CD14-positive monocyte (primary cell): ENCODE measurements at regions not wholly inside any gene's neighbourhood (a gene's known extent, or its start where the extent isn't known, plus 50 kb on each side); places are given as distances from the start of the nearest gene placed in this dataset.

Source experiments
- DNase-seq, 3 donors: peaks; one replicate each; pipeline ENCODE4 v3.0.0-alpha.2; 2011 to 2022
- H2AFZ ChIP-seq: 2 replicates; pipeline ENCODE4 v1.6.0; 2012; ENCODE audit warnings: mild to moderate bottlenecking, low read depth, low read length, inconsistent platforms; ENCODE audit not compliant: insufficient read depth, poor library complexity, severe bottlenecking
- H3K27ac ChIP-seq, 2 donors: 1 replicate in 1 of 2; 2 replicates in 1 of 2; pipeline ENCODE4 v1.5.1; 2012 to 2013; ENCODE audit warnings: low read length in 2 of 2, control low read depth in 1 of 2, inconsistent platforms in 1 of 2, low read depth in 1 of 2, mild to moderate bottlenecking in 1 of 2
- H3K27me3 ChIP-seq, 2 donors: one replicate each; pipeline versions ENCODE4 v1.6.0 to v1.6.1; 2011 to 2013; ENCODE audit warnings: low read length in 2 of 2; ENCODE audit not compliant: control insufficient read depth in 2 of 2, insufficient read depth in 2 of 2
- H3K36me3 ChIP-seq, 2 donors: replicated peaks in 1 of 2; 1 replicate in 1 of 2; 2 replicates in 1 of 2; pipeline versions ENCODE4 v1.5.1 to v1.6.1; 2012 to 2013; ENCODE audit warnings: low read length in 2 of 2, control low read depth in 1 of 2, inconsistent platforms in 1 of 2, mild to moderate bottlenecking in 1 of 2; ENCODE audit not compliant: insufficient read depth in 2 of 2, control insufficient read depth in 1 of 2
- H3K4me1 ChIP-seq, 2 donors: 1 replicate in 1 of 2; 2 replicates in 1 of 2; pipeline versions ENCODE4 v1.5.1 to v1.6.1; 2012 to 2013; ENCODE audit warnings: low read length in 2 of 2, control low read depth in 1 of 2, inconsistent platforms in 1 of 2, mild to moderate bottlenecking in 1 of 2, moderate library complexity in 1 of 2; ENCODE audit not compliant: insufficient read depth in 2 of 2, control insufficient read depth in 1 of 2
- H3K4me2 ChIP-seq: replicated peaks from 2 replicates; pipeline ENCODE3; 2012; ENCODE audit warnings: low read length, moderate library complexity, mild to moderate bottlenecking; ENCODE audit not compliant: poor library complexity, severe bottlenecking; ENCODE audit errors: extremely low read depth
- H3K4me3 ChIP-seq, 3 experiments: fragments of 200-600 bp in 1 of 3; sonication (generic) in 1 of 3; replicated peaks in 1 of 3; 1 replicate in 2 of 3; 2 replicates in 1 of 3; pipeline ENCODE4 v1.5.1; 2011 to 2013; ENCODE audit warnings: low read length in 3 of 3, mild to moderate bottlenecking in 3 of 3, control low read depth in 2 of 3, low read depth in 2 of 3, inconsistent platforms in 1 of 3, moderate library complexity in 1 of 3
- H3K79me2 ChIP-seq: 2 replicates; pipeline ENCODE4 v1.6.0; 2012; ENCODE audit warnings: mild to moderate bottlenecking, control low read depth, inconsistent platforms, low read length, moderate library complexity; ENCODE audit not compliant: insufficient read depth
- H3K9ac ChIP-seq: 2 replicates; pipeline ENCODE4 v1.6.0; 2017; ENCODE audit warnings: low read length, mild to moderate bottlenecking; ENCODE audit not compliant: insufficient read depth, poor library complexity, severe bottlenecking
- H3K9me3 ChIP-seq, 2 donors: replicated peaks in 1 of 2; 1 replicate in 1 of 2; 2 replicates in 1 of 2; pipeline versions ENCODE4 v1.5.1 to v1.6.1; 2012 to 2013; ENCODE audit warnings: low read length in 2 of 2, control low read depth in 1 of 2; ENCODE audit not compliant: control insufficient read depth in 1 of 2, insufficient read depth in 1 of 2
- H4K20me1 ChIP-seq: 2 replicates; pipeline ENCODE4 v1.6.0; 2012; ENCODE audit warnings: mild to moderate bottlenecking, low read length, control low read depth, moderate library complexity; ENCODE audit not compliant: insufficient read depth
- H3K27ac Mint-ChIP-seq, 7 donors: one replicate each; pipeline ENCODE4 v1.8.0; 2020; ENCODE audit warnings: mild to moderate bottlenecking in 7 of 7, mixed read lengths in 7 of 7, moderate library complexity in 6 of 7, inconsistent platforms in 2 of 7
- H3K27me3 Mint-ChIP-seq, 3 donors: one replicate each; pipeline ENCODE4 v1.8.0; 2021 to 2022; ENCODE audit warnings: low read depth in 3 of 3, mild to moderate bottlenecking in 3 of 3, mixed read lengths in 3 of 3, moderate library complexity in 3 of 3, inconsistent platforms in 1 of 3
- H3K36me3 Mint-ChIP-seq, 2 donors: one replicate each; pipeline ENCODE4 v1.8.0; 2020; ENCODE audit warnings: mixed read lengths in 2 of 2, inconsistent platforms in 1 of 2, mild to moderate bottlenecking in 1 of 2
- H3K4me1 Mint-ChIP-seq: one replicate; pipeline ENCODE4 v1.8.0; 2020; ENCODE audit warnings: mild to moderate bottlenecking, mixed read lengths
- H3K4me3 Mint-ChIP-seq, 2 donors: one replicate each; pipeline ENCODE4 v1.8.0; 2020; ENCODE audit warnings: mild to moderate bottlenecking in 2 of 2, mixed read lengths in 2 of 2, moderate library complexity in 1 of 2
- H3K9me3 Mint-ChIP-seq, 7 donors: one replicate each; pipeline ENCODE4 v1.8.0; 2020 to 2022; ENCODE audit warnings: mixed read lengths in 7 of 7, mild to moderate bottlenecking in 6 of 7, moderate library complexity in 6 of 7, inconsistent platforms in 2 of 7
- WGBS: methylation state at CpG from one replicate; pipeline ENCODE4 v1.1.5; 2013; ENCODE audit warnings: missing lambda C conversion rate; ENCODE audit not compliant: insufficient coverage; 5-methylcytosine and 5-hydroxymethylcytosine counted together
- intact Hi-C, 2 donors: fragments of 100-400 bp; cut with micrococcal nuclease; formaldehyde crosslinking; loops; one replicate each; pipeline versions ENCODE4 v1.15.0 to v1.15.1; 2023
- TF ChIP-seq, protein P1 (sequence below): fragments of 200-600 bp; IDR thresholded peaks from one replicate; pipeline ENCODE4 v1.8.0; 2022; ENCODE audit warnings: antibody characterized with exemption, mild to moderate bottlenecking

DNA sequence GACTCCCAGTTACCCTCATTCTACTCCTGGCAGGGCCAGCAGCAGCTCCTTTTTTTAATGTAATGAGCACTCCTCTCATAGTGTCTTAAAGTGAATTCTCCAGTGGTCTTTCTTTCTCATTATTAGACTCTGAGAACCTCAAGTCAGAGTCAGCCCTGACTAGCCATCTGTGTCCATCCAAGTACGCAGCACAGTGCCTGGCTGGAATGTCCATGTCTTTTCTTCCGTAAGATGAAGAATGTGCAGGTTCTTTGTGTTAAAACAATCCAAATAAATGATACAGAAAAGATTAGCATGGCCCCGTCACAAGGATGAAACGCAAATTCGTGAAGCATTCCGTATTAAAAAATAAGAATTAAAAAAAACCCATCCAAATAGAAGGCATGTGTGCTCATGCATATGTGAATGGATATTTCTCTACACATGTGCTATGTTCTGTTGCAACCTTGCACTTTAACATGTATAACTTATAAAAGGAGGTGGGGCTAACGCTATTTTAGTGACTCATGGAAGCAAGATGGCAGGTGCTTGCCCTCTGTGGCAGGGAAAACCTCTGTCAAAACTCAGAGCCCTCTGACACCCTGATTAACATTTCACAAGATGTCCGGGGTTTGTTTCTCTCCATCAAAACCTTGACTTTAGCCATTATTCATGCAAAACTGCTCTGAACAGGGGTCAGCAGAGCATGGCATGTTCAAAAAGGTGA lies 170.7 kb upstream of the TOPAZ1 start:
- Mint-ChIP-seq H3K4me3 (no peak overlapping the region), H3K9me3 (no peaks in the 10 kb centered on the region), H3K4me1 (no peaks in the 10 kb centered on the region), H3K27me3 (peaks cover 2 to 8% (median 3%) of the 10 kb centered on the region in 3 donors), H3K36me3 (no peaks in the 10 kb centered on the region), H3K27ac (no peak overlapping the region)
- Histone ChIP-seq H3K27me3 (no peaks in the 10 kb centered on the region), H3K27ac (no peak overlapping the region), H3K9ac (no peak overlapping the region), H3K36me3 (no peaks in the 10 kb centered on the region), H3K4me2 (no peak overlapping the region), H3K4me3 (no peak overlapping the region), H3K9me3 (no peaks in the 10 kb centered on the region), H2AFZ (no peak overlapping the region), H4K20me1 (no peaks in the 10 kb centered on the region), H3K4me1 (no peaks in the 10 kb centered on the region), H3K79me2 (no peaks in the 10 kb centered on the region)
- WGBS, result 100% methylated on average over 1 of the region's 8 CpGs
- TF ChIP-seq, protein P1, sequence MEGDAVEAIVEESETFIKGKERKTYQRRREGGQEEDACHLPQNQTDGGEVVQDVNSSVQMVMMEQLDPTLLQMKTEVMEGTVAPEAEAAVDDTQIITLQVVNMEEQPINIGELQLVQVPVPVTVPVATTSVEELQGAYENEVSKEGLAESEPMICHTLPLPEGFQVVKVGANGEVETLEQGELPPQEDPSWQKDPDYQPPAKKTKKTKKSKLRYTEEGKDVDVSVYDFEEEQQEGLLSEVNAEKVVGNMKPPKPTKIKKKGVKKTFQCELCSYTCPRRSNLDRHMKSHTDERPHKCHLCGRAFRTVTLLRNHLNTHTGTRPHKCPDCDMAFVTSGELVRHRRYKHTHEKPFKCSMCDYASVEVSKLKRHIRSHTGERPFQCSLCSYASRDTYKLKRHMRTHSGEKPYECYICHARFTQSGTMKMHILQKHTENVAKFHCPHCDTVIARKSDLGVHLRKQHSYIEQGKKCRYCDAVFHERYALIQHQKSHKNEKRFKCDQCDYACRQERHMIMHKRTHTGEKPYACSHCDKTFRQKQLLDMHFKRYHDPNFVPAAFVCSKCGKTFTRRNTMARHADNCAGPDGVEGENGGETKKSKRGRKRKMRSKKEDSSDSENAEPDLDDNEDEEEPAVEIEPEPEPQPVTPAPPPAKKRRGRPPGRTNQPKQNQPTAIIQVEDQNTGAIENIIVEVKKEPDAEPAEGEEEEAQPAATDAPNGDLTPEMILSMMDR, result no peak
- DNase-seq, result no peak
- intact Hi-C loops, result no loop called here

DNA sequence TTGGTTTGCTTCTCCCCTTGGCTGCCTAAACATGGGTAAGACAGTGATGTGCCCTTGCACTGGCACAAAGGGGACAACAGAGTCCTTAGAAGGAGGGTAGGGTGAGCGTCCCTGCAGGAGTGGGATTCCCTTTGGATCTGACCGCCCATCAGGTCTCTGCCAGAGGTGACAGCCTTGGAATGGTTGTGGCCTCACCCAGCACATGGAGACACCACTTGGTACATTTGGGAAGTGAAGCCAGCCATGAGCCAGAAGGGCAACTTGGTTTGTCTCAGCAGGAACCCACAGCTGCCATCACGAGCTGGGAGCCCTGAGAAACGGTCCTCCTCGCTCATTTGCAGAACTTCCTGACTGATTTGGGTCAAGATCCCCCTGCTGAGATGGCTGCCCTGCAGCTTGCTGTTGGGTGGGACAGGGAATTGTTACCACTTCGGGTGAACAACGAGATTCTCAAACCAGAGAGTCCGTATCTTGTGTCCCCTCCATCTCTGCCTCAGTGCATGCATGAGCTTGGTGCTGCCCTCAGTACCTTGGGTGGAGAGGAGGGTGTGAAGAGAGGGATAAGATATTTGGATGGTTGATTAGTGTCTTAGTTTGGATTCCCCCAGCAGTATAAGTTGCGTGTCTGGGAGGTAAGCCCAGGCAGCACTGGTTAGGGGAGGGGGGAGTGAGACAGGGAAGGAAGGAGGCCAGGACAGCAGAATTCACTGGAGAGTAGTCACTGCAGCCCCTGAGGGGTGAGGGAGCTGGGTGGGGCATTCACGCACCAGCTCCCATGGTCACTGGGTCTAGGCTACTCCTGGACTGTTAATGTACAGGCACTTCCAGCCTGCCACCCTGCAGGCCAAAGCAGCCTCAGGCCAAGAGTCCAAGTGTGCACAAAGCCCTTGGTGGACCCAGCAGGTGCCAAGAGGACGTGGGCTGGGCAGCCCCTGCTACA lies 168.8 kb upstream of the TOPAZ1 start:
- H3K27ac ChIP-seq, result no peak overlapping the region
- H3K27me3 ChIP-seq, result no peaks in the 10 kb centered on the region
- no peaks in the 10 kb centered on the region for H4K20me1 ChIP-seq
- H3K4me1 Mint-ChIP-seq, result no peaks in the 10 kb centered on the region
- H3K27me3 Mint-ChIP-seq, result peaks cover 2 to 6% (median 3%) of the 10 kb centered on the region in 3 donors
- TF ChIP-seq, protein P1, result no peak
- DNase-seq, result no peak
- WGBS, result 89% methylated on average over 10 of the region's 11 CpGs
- H3K36me3 Mint-ChIP-seq, result no peaks in the 10 kb centered on the region
- H3K4me3 ChIP-seq, result no peak overlapping the region
- intact Hi-C loops, result no loop called here
- no peaks in the 10 kb centered on the region for H3K9me3 ChIP-seq
- no peaks in the 10 kb centered on the region for H3K36me3 ChIP-seq
- no peak overlapping the region for H3K27ac Mint-ChIP-seq
- no peaks in the 10 kb centered on the region for H3K79me2 ChIP-seq
- H3K9ac ChIP-seq, result no peak overlapping the region
- no peak overlapping the region for H3K4me3 Mint-ChIP-seq
- no peak overlapping the region for H2AFZ ChIP-seq
- no peaks in the 10 kb centered on the region for H3K4me1 ChIP-seq
- H3K9me3 Mint-ChIP-seq, result no peaks in the 10 kb centered on the region
- H3K4me2 ChIP-seq, result no peak overlapping the region
